ENCODE measurements at regions not wholly inside any gene's neighbourhood (a gene's known extent, or its start where the extent isn't known, plus 50 kb on each side); places are given as distances from the start of the nearest gene placed in this dataset.

- H3K4me2 ChIP-seq (ENCODE audit: control insufficient read depth, extremely low read depth, insufficient read depth, low read depth, low read length): no peak overlapping the region
- DNase-seq (ENCODE audit: low read depth, low spot score): no peak
- no peak overlapping the region for H3K27ac ChIP-seq (ENCODE audit: control insufficient read depth, insufficient read depth, low read length)
These were observed 549.0 kb upstream of the RGS18 start for GRCh38 chr1:191609305-191609704.

GRCh38 chr1:191615101-191615821 lies 543.0 kb upstream of the RGS18 start:
- TF ChIP-seq EZH2 (IDR thresholded peaks at IDR 0.05; ENCODE audit: low read length): no peak
- TF ChIP-seq CTCF (optimal IDR thresholded peaks at IDR 0.05 in 1 of 3, IDR thresholded peaks at IDR 0.05 in 1 of 3, conservative IDR thresholded peaks at IDR 0.05 in 1 of 3; ENCODE audit: extremely low read depth in 1 of 3, insufficient read depth in 2 of 3, low read length in 3 of 3): no peak
- Histone ChIP-seq H3K9me3 (ENCODE audit: control insufficient read depth, low read depth, low read length) (no peaks in the 10 kb centered on the region), H2AFZ (ENCODE audit: control insufficient read depth, low read length) (no peak overlapping the region), H3K27ac (ENCODE audit: control insufficient read depth, insufficient read depth, low read length) (no peak overlapping the region), H3K4me2 (ENCODE audit: control insufficient read depth, extremely low read depth, insufficient read depth, low read depth, low read length) (no peak overlapping the region), H3K36me3 (ENCODE audit: control insufficient read depth in 2 of 2, extremely low read depth in 1 of 2, insufficient read depth in 2 of 2, low read length in 2 of 2) (no peaks in the 10 kb centered on the region), H3K4me1 (ENCODE audit: control insufficient read depth, extremely low read depth, insufficient read depth, low read length) (no peaks in the 10 kb centered on the region), H3K79me2 (ENCODE audit: control insufficient read depth, insufficient read depth, low read length) (no peaks in the 10 kb centered on the region), H4K20me1 (ENCODE audit: control insufficient read depth, extremely low read depth, insufficient read depth, low read length) (no peaks in the 10 kb centered on the region), H3K27me3 (ENCODE audit: control insufficient read depth, extremely low read depth, insufficient read depth, low read length) (no peaks in the 10 kb centered on the region), H3K9ac (ENCODE audit: control insufficient read depth, extremely low read depth, insufficient read depth, low read length) (no peak overlapping the region), H3K4me3 (ENCODE audit: control insufficient read depth in 2 of 3, extremely low read depth in 1 of 3, insufficient read depth in 2 of 3, low read depth in 1 of 3, low read length in 3 of 3) (no peak overlapping the region), H3K9me1 (ENCODE audit: control insufficient read depth, extremely low read depth, insufficient read depth, low read length) (no peaks in the 10 kb centered on the region)
- no peak for FAIRE-seq
- dilution Hi-C loops (cut with MboI; ENCODE audit: extremely low pct_ligation_motif_present, low sequenced_read_pairs): no loop called here
- no peak for DNase-seq (ENCODE audit: low read depth, low spot score)

More at GRCh38 chr1:191609305-191609704, 549.0 kb upstream of the RGS18 start:
- Histone ChIP-seq H3K79me2 (ENCODE audit: control insufficient read depth, insufficient read depth, low read length) (no peaks in the 10 kb centered on the region), H3K4me3 (ENCODE audit: control insufficient read depth in 2 of 3, extremely low read depth in 1 of 3, insufficient read depth in 2 of 3, low read depth in 1 of 3, low read length in 3 of 3) (no peak overlapping the region), H3K27me3 (ENCODE audit: control insufficient read depth, extremely low read depth, insufficient read depth, low read length) (no peaks in the 10 kb centered on the region), H3K36me3 (ENCODE audit: control insufficient read depth in 2 of 2, extremely low read depth in 1 of 2, insufficient read depth in 2 of 2, low read length in 2 of 2) (no peaks in the 10 kb centered on the region), H2AFZ (ENCODE audit: control insufficient read depth, low read length) (no peak overlapping the region), H3K9me3 (ENCODE audit: control insufficient read depth, low read depth, low read length) (no peaks in the 10 kb centered on the region), H3K4me1 (ENCODE audit: control insufficient read depth, extremely low read depth, insufficient read depth, low read length) (peaks cover 2% of the 10 kb centered on the region), H3K9me1 (ENCODE audit: control insufficient read depth, extremely low read depth, insufficient read depth, low read length) (no peaks in the 10 kb centered on the region), H3K9ac (ENCODE audit: control insufficient read depth, extremely low read depth, insufficient read depth, low read length) (no peak overlapping the region), H4K20me1 (ENCODE audit: control insufficient read depth, extremely low read depth, insufficient read depth, low read length) (no peaks in the 10 kb centered on the region)
- dilution Hi-C loops (cut with MboI; ENCODE audit: extremely low pct_ligation_motif_present, low sequenced_read_pairs): no loop called here
- FAIRE-seq: no peak
- no peak for TF ChIP-seq CTCF (optimal IDR thresholded peaks at IDR 0.05 in 1 of 3, IDR thresholded peaks at IDR 0.05 in 1 of 3, conservative IDR thresholded peaks at IDR 0.05 in 1 of 3; ENCODE audit: extremely low read depth in 1 of 3, insufficient read depth in 2 of 3, low read length in 3 of 3)
- TF ChIP-seq EZH2 (IDR thresholded peaks at IDR 0.05; ENCODE audit: low read length): no peak

Data from keratinocyte (primary cell).